ENCODE measurements at regions not wholly inside any gene's neighbourhood (a gene's known extent, or its start where the extent isn't known, plus 50 kb on each side); places are given as distances from the start of the nearest gene placed in this dataset.
"Not testable (repeated sequence)": the region's sequence is repeated elsewhere in the genome, so short reads cannot be mapped to it uniquely, and the experiment has no call there.

DNA sequence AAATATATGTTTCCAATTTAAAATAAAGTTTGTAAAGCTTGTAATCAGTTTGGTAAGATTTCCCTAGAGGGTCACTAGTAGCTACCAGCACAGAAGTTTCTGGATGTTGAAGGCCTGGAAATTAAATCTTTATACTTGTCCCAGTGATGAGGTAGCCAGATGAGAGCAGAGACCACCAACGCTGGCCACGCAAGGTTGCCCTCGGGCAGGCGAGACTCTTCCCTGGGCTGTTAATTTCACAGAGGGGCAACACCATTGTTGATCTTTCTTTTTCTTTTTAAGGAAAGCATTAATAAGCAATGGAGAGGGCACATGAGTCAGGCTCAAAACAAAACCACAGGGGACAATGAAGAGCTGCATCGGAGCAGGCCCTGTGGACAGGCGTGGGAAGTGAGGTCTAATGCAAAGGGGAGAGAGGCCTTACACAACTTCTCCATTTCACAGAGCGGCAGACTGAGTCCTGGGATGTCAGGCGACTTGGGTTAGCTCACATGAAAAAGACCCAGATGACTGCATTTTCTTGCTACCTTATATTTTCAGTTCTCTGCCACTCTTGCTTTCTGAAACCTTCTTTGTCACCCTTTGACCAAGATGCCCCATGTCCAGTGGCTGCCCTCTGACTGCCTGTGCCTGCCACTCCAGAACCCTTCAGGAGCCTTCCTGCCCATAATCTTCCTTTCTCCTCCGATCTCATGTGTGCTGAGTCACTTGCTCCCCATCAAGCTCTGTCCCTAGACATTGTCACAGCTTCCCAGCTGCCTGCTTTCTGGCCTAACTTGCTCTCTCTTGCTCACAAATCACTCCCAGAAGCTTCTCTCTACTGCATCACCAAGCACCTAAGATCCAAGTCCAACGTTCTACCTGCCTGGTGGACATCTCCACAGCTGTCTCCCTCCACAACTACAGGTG lies 107.7 kb upstream of the CDYL start:
- H3K36me3 Mint-ChIP-seq, result no peaks in the 10 kb centered on the region
- H3K27ac Mint-ChIP-seq, result no peak overlapping the region
- no peaks in the 10 kb centered on the region for H3K9me3 Mint-ChIP-seq
- H3K4me3 Mint-ChIP-seq, result no peak overlapping the region
- H3K4me1 Mint-ChIP-seq, result no peaks in the 10 kb centered on the region
- H3K27me3 Mint-ChIP-seq, result peaks cover 1% of the 10 kb centered on the region

DNA sequence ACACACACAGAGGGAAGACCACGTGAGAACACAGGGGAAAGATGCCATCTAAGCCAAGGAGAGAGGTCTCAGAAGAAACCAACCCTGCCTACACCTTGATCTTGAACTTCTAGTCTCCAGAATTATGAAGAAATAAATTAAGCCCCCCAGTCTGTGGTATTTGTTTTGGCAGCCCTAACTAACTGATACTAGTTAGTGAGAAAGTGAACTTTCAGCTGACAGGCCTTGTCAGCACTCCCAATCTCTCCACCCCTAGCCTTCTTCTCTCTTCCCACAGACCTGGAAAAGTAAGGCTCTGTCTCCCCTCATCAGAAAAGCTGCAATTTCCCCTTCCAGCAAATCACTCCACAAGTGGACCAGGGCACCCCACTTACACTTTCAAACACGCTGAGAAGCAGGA lies 108.6 kb upstream of the CDYL start:
- no peaks in the 10 kb centered on the region for H3K9me3 Mint-ChIP-seq
- H3K36me3 Mint-ChIP-seq, result no peaks in the 10 kb centered on the region
- peaks cover 1% of the 10 kb centered on the region for H3K27me3 Mint-ChIP-seq
- no peaks in the 10 kb centered on the region for H3K4me1 Mint-ChIP-seq
- no peak overlapping the region for H3K27ac Mint-ChIP-seq
- H3K4me3 Mint-ChIP-seq, result no peak overlapping the region

DNA sequence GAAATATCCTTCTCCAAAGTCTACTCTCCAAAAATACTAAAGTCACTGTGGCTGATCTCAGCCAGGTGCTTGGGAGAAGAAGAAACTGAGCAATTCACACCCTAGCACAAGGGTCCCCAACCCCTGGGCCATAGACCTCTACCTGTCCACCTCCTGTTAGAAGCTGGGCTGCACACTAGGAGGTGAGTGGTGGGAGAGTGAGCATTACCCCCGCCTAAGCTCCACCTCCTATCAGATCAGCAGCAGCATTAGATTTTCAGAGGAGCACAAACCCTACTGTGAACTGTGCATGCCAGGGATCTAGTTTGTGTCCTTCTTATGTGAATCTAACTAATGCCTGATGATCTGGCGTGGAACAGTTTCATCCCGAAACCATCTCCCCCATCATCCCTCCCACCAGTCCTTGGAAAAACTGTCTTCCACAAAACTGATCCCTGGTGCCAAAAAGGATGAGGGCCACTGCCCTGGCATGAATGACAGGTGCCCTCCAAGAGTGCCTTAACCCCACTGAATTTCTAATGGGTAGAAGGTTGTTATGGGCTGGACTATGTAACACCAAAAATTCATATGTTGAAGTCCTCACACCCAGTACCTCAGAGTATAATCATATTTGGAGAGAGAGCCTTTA lies 109.2 kb upstream of the CDYL start:
- Mint-ChIP-seq H3K27ac (no peak overlapping the region), H3K9me3 (no peaks in the 10 kb centered on the region), H3K36me3 (no peaks in the 10 kb centered on the region), H3K4me3 (no peak overlapping the region), H3K4me1 (no peaks in the 10 kb centered on the region), H3K27me3 (peaks cover 1% of the 10 kb centered on the region)

DNA sequence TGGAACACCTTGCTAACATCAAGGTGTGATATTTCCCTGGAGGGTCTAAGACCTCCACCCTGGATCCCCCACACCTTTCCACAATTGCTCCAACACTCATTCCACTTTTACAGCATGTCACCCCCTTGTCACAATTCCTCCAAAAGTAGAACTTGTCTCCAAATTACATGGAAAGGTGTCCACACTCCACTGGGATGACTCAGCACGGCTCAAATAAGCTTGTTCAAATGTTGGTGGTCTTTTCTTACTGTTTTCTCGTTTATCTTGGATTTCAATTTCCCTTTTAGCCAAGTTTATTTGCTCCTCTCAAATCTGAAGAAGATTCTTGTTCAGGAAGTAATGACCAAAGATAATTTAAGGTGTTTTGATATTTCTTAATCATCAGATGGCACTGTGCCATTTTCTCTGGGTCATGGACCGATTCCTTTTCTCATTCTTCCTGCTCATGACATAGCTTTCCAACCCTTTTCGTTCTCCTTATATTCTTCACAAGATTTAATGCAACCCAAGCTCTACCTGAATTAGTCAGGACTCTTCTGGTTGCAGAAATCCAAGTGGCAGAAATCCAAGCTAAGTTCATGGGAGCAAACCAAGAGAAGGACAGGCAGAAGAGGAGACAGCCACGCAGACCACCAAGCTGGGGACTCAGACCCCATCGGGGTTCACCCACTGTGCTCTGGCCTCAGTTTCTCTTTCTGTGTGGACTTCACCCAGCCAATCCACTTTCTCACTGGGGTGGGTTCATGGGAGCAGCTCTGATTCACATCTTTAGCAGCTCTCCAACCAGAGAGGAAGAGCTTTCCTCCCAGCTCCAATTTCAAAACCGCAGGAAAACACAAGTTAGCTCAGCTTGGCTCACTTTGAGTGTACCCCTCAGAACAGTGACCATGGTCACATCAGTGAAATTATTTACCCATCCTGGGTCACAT lies 110.5 kb upstream of the CDYL start:
- peak overlapping the region in 1 of 3 donors; percentile 28 for H3K27ac Mint-ChIP-seq
- H3K36me3 Mint-ChIP-seq, result no peaks in the 10 kb centered on the region
- H3K4me1 Mint-ChIP-seq, result no peaks in the 10 kb centered on the region
- no peak overlapping the region for H3K4me3 Mint-ChIP-seq
- no peaks in the 10 kb centered on the region for H3K9me3 Mint-ChIP-seq
- no peaks in the 10 kb centered on the region for H3K27me3 Mint-ChIP-seq

DNA sequence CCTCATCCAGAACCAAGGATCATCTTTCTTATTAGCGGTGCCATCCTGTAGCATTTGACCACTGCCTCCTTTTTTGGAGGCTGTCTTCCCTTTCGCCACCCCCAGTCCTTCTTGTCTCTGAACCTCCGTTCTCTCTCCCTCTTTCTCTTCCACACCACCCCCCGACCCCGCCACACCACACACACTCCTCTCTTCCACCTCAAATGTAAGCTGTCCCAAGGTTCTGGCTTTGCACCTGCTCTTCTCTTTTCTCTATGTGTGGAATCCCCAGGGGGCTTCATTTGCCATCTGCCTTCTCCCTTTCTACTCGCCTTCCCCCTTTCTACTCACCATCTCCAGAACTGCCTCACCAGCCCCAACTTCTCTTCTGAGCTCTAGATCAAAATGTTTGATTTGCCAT lies 111.3 kb upstream of the CDYL start:
- Mint-ChIP-seq H3K27ac (no peak overlapping the region), H3K36me3 (no peaks in the 10 kb centered on the region), H3K27me3 (no peaks in the 10 kb centered on the region), H3K4me3 (no peak overlapping the region), H3K4me1 (no peaks in the 10 kb centered on the region), H3K9me3 (no peaks in the 10 kb centered on the region)

DNA sequence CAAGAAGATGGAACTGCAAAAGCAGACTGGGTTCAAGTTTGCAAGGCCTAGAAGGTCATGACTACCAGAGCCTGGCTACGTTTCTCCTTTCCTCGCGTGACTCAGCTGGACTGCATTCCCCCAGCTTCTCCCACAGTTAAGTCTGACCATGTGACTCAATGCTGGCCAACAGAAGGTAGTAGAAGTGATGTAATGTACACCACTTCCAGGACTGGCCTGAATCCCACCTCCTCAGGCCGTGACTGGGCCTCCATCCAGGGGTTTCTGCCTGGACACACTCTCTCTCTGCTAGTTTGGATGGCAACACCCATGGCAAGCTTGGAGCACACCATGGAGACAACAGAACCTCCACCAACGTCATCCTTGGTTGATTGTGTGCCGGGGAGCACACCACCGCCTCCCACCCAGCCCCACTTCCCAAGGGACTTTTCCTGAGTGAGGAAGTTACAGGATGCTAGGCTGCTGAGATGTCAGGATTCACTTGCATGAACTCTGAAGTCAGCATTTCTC lies 112.0 kb upstream of the CDYL start:
- no peak overlapping the region for H3K4me3 Mint-ChIP-seq
- H3K36me3 Mint-ChIP-seq, result no peaks in the 10 kb centered on the region
- H3K27ac Mint-ChIP-seq, result no peak overlapping the region
- H3K27me3 Mint-ChIP-seq, result no peaks in the 10 kb centered on the region
- no peaks in the 10 kb centered on the region for H3K9me3 Mint-ChIP-seq
- no peaks in the 10 kb centered on the region for H3K4me1 Mint-ChIP-seq

DNA sequence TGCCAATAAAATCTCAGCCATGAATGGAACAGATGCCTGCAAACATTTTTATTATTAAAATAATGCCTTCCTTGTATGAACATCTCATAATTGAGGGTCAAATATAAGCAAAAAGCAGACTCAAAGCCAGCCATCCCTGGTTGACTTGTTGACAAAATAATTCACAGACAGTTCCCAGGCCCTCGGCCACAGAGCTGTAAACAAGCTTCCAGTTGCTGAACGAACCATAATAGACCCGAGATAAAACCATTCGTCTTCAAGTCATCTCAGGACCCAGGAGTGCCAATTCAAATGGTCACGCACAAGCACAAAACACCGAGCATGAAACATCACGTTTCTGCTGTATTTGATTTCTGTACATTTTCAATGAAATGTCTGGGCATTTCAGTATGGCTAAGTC lies 113.3 kb upstream of the CDYL start:
- Mint-ChIP-seq H3K27ac (no peak overlapping the region), H3K4me1 (no peaks in the 10 kb centered on the region), H3K9me3 (no peaks in the 10 kb centered on the region), H3K36me3 (no peaks in the 10 kb centered on the region), H3K27me3 (no peaks in the 10 kb centered on the region), H3K4me3 (no peak overlapping the region)

DNA sequence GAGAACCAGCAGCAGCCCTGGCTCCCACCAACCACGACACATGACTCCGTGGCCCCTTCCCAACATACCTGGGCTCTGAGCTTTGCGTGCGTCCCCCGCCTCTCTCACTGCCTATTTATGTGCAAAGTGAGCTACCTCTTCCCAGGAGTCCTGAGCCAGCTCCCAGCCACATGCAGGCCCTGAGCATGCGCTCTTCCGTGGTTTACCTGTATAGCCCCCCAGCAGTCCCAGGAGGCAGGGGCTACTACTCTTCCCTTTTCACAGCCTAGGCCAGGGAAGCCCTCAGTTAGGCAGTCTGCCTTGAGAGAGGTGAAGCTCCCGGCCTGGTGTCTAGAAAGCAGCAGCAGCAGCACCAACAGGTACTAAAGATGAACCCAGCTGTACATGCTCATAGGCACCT lies 114.8 kb upstream of the CDYL start:
- no peak overlapping the region for H3K4me3 Mint-ChIP-seq
- H3K36me3 Mint-ChIP-seq, result no peaks in the 10 kb centered on the region
- H3K27me3 Mint-ChIP-seq, result no peaks in the 10 kb centered on the region
- H3K9me3 Mint-ChIP-seq, result no peaks in the 10 kb centered on the region
- H3K4me1 Mint-ChIP-seq, result no peaks in the 10 kb centered on the region
- H3K27ac Mint-ChIP-seq, result no peak overlapping the region

DNA sequence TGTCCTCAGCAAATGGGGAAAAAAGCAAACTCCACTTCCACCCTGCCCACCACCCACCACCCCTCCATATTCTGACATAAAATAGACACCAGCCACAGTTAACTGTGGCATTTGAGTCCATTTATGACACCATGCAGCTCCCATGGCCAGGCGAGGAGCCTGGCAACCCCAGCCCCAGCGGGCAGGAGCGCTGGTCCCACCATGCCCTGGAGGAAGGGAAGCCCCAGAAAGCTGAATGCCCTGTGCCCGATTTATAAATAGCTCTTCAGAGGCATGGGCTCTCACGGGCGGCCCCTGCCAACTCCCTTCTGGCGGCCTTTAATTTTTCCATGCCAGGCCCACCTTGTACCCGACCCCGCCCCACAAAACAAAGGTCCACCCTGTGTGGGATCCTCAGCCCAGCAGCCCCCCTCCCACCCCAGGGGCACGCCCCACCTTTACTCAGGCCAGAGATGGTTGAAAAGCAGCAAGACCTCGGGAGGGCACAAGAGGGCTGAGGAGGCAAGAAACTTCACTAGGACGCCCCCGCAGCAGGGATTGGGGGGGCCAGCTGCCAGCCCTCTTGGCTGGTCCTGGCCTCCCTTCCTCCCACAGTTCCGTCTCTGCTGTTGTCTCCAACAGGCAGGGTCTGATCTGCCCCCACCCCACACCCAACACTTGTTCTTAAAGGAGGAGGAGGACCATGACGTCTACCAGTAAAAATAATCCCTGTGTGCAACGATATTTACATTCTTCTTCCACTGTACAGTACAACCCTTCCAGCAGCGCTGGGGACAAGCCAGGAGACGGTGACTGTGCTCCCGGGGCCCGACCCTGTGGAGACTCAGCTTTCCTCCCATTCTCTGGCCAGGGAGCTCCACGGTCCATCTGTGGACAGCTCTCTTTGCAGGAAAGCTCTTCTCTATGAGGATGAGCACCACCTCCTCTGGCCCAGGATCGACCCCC lies 115.6 kb upstream of the CDYL start:
- Mint-ChIP-seq H3K27ac (no peak overlapping the region), H3K27me3 (no peaks in the 10 kb centered on the region), H3K9me3 (no peaks in the 10 kb centered on the region), H3K4me1 (no peaks in the 10 kb centered on the region), H3K4me3 (no peak overlapping the region), H3K36me3 (no peaks in the 10 kb centered on the region)

DNA sequence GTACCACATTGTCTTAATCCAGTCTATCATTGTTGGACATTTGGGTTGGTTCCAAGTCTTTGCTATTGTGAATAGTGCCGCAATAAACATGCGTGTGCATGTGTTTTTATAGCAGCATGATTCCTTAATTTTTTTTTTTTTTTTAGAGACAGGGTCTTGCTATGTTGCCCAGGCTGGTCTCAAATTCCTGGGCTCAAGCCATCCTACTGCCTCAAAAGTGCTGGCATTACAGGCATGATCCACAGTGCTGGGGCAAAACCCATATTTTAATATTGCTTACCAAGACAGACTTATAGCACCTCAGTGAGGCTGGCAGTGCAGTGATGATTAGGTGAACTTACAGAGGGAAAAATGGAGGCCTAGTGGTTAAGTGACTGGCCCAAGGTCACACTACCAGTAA lies 116.5 kb upstream of the CDYL start:
- not testable (repeated sequence) for H3K36me3 Mint-ChIP-seq, H3K9me3 Mint-ChIP-seq, H3K27me3 Mint-ChIP-seq, H3K27ac Mint-ChIP-seq, H3K4me1 Mint-ChIP-seq
- peak overlapping the region in 1 of 4 donors; percentile 21 for H3K4me3 Mint-ChIP-seq

DNA sequence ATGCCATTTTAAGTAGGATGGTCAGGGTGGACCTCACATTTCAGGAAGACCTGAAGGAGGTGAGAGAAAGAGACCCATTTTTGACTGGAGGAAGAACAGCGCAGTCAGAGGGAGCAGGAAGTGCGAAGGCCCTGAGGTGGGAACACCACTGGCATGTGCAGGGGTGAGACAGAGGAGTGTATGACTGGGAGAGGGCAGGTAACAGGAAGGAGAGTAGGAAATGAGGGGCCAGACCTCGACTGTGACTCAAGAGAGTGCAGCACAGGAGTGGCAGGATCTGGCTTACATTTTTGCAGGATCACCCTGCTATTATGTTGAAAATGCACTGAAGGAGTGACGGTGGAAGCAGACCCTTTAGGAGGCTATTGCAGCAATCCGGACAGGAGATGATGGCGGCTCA lies 117.7 kb upstream of the CDYL start:
- Mint-ChIP-seq H3K27me3 (no peaks in the 10 kb centered on the region), H3K36me3 (no peaks in the 10 kb centered on the region), H3K9me3 (no peaks in the 10 kb centered on the region), H3K4me3 (no peak overlapping the region), H3K4me1 (no peaks in the 10 kb centered on the region), H3K27ac (no peak overlapping the region)

DNA sequence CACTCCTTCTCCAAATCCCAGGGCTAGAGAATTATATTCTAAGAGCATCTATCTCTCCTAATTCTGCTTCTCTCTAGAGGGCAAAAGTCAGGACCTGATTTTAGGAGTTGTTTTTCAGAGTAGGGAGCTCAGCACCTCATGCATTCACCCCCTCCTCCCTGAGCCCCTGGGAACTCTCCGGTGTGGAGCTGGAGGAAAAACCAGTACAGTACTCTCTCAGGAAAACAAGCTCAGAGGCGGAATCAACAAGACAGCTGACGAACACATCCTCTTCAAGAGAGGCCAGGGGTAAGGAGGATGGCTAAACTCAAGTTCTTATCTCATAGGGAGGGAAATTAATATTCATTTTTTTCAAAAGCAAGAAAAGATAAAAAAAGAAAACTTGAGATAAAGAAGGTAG lies 120.1 kb upstream of the CDYL start:
- no peaks in the 10 kb centered on the region for H3K27me3 Mint-ChIP-seq
- H3K4me3 Mint-ChIP-seq, result no peak overlapping the region
- no peaks in the 10 kb centered on the region for H3K4me1 Mint-ChIP-seq
- peaks cover 0 to 8% (median 4%) of the 10 kb centered on the region in 3 donors for H3K9me3 Mint-ChIP-seq
- no peaks in the 10 kb centered on the region for H3K36me3 Mint-ChIP-seq
- no peak overlapping the region for H3K27ac Mint-ChIP-seq

DNA sequence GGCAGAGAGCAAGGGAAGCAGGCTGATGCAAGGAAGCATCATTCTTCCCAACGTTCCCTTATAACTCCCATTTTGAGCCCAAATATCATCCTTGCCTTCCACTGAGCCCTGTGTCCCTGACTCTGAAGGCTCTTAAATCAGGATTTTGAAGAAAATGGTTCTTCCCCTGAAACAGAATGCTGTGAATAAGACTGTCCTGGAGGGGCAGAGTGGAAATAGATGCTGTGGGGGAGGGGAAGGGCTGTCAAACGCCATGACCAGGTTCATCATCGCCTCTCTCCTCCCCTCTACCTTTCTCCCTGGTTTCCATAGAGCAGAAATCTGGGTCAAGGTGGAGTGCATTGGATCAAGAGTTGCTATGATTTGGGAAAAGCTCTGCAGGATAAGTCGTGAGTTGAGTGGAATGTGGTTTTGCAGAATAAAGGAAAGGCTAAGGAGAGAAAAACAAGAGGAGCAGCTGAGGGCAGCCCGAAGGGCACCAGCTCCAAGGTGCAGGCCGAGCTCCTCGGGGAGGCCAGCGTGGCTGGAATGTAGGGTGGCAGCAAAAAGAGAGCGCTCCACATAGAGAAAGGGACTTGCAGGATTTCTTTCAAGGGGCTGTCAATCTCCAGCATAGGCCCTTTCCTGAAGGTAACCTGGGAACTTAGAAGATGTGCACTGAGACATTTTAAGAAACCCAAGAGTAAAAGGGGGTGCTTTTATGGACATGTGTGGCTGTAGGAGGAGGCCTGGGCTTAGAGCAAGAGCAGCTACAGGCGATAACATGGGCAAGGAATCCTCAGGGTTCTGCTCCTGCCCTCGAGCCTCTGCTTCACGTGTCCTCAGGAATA lies 120.8 kb upstream of the CDYL start:
- no peaks in the 10 kb centered on the region for H3K27me3 Mint-ChIP-seq
- H3K36me3 Mint-ChIP-seq, result no peaks in the 10 kb centered on the region
- H3K4me1 Mint-ChIP-seq, result no peaks in the 10 kb centered on the region
- H3K4me3 Mint-ChIP-seq, result no peak overlapping the region
- no peak overlapping the region for H3K27ac Mint-ChIP-seq
- H3K9me3 Mint-ChIP-seq, result peaks cover 0 to 8% (median 4%) of the 10 kb centered on the region in 3 donors
